ENCODE measurements at regions not wholly inside any gene's neighbourhood (a gene's known extent, or its start where the extent isn't known, plus 50 kb on each side); places are given as distances from the start of the nearest gene placed in this dataset.

GRCh38 chr12:67765776-67766766 is 117.5 kb downstream of the DYRK2 start:
- TF ChIP-seq, protein P1, sequence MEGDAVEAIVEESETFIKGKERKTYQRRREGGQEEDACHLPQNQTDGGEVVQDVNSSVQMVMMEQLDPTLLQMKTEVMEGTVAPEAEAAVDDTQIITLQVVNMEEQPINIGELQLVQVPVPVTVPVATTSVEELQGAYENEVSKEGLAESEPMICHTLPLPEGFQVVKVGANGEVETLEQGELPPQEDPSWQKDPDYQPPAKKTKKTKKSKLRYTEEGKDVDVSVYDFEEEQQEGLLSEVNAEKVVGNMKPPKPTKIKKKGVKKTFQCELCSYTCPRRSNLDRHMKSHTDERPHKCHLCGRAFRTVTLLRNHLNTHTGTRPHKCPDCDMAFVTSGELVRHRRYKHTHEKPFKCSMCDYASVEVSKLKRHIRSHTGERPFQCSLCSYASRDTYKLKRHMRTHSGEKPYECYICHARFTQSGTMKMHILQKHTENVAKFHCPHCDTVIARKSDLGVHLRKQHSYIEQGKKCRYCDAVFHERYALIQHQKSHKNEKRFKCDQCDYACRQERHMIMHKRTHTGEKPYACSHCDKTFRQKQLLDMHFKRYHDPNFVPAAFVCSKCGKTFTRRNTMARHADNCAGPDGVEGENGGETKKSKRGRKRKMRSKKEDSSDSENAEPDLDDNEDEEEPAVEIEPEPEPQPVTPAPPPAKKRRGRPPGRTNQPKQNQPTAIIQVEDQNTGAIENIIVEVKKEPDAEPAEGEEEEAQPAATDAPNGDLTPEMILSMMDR (IDR thresholded peaks at IDR 0.05; ENCODE audit: extremely low read depth in 1 of 2, insufficient read depth in 1 of 2, low read depth in 1 of 2, low read length in 2 of 2) = no peak
- no peak for TF ChIP-seq POLR2A (IDR thresholded peaks at IDR 0.05; ENCODE audit: low read depth, low read length)
